NB4 (cell line): ENCODE measurements at regions not wholly inside any gene's neighbourhood (a gene's known extent, or its start where the extent isn't known, plus 50 kb on each side); places are given as distances from the start of the nearest gene placed in this dataset.

Experiments used
- POLR2A ChIP-seq: IDR thresholded peaks from 2 replicates; pipeline ENCODE4 v1.6.1; 2011; ENCODE audit warnings: mild to moderate bottlenecking; ENCODE audit not compliant: insufficient read length; ENCODE audit errors: extremely low read depth
- TF ChIP-seq, protein P1 (sequence below): IDR thresholded peaks from one replicate; pipeline ENCODE4 v1.5.1; 2012; ENCODE audit warnings: low read depth, low read length
- TF ChIP-seq, protein P2 (sequence below): IDR thresholded peaks from 2 replicates; pipeline ENCODE4 v1.6.1; 2011; ENCODE audit warnings: low read depth, low read length

DNA sequence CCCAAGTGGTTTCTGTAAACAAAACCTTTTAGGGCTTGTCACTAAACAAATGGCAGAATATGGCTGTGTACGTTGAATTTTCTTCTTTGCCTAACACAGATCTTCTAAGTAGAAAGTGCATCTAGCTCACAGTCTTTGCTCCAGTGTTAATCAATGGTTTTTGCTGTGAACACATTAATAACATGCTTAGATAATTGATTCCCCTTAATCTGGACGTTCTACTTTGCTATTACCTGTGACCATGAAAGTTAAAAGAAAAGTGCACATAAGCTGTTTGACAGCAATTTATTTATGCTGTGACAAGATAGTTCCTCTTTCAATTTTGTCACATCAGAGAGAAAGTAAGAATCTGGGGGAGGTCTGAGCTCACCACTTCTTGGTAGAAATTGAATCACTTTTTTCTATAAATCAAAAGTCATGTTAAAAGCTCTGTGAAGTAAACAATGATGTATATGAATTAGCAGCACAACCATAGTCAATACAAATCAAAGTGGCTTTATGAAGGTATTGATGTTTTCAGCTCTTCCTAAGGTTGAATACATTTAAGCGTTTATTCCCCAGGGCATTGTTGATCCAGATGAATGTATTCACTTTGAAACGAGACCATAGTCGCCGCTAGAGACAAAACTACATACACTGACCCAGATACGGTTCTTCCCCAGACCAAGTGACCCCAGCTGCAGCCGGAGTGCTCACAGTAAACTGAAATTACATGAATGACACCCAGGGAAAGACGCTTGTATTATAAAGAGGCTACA, 174.6 kb upstream of the ZNF608 start:
- TF ChIP-seq, protein P1, sequence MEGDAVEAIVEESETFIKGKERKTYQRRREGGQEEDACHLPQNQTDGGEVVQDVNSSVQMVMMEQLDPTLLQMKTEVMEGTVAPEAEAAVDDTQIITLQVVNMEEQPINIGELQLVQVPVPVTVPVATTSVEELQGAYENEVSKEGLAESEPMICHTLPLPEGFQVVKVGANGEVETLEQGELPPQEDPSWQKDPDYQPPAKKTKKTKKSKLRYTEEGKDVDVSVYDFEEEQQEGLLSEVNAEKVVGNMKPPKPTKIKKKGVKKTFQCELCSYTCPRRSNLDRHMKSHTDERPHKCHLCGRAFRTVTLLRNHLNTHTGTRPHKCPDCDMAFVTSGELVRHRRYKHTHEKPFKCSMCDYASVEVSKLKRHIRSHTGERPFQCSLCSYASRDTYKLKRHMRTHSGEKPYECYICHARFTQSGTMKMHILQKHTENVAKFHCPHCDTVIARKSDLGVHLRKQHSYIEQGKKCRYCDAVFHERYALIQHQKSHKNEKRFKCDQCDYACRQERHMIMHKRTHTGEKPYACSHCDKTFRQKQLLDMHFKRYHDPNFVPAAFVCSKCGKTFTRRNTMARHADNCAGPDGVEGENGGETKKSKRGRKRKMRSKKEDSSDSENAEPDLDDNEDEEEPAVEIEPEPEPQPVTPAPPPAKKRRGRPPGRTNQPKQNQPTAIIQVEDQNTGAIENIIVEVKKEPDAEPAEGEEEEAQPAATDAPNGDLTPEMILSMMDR: no peak
- no peak for TF ChIP-seq POLR2A
- TF ChIP-seq, protein P2, sequence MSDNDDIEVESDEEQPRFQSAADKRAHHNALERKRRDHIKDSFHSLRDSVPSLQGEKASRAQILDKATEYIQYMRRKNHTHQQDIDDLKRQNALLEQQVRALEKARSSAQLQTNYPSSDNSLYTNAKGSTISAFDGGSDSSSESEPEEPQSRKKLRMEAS: no peak
